AG20443 (cell line): ENCODE measurements at regions not wholly inside any gene's neighbourhood (a gene's known extent, or its start where the extent isn't known, plus 50 kb on each side); places are given as distances from the start of the nearest gene placed in this dataset.

Experiments
- DNase-seq: peaks from one replicate; pipeline ENCODE4 v3.0.0; 2012; ENCODE audit warnings: low spot score, mixed read lengths

DNA sequence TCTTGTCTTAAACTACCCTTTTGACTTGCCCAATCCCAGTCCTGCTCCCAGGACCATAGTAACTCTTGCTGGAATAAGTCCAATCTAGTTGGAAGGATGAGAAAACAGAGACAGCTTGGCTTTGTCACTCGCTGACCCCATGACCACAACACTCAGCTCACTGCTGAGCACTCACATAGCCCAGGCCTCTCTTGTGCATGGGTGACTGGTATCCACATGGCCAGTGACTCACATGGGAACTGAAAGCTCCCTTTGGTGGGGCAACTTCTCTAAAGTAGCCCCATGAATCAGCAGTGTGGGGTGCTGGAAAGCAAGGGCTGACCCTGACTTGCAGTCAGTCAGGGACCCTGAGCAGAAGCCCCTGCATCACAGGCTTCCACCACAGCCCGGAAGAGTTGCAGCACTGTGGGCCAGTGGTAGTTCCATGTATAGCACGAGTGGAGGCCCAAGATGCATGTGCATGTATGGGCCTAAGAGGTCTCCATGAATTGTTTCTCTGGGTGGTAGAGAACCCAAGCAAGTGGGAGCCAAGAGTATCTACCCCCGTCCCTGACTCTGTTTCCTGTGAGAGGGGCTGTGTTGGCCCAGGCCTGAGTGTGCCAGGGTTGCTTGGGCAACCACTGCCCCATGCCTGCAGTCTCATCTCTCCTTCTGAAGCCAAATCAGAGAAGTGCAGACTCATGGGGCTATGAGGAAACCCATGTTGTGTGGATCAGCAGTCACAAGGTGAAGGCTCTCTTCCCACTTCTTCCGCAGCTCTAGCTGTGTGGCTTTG is 62.1 kb upstream of the XCR1 start:
- DNase-seq = peak; percentile 87

DNA sequence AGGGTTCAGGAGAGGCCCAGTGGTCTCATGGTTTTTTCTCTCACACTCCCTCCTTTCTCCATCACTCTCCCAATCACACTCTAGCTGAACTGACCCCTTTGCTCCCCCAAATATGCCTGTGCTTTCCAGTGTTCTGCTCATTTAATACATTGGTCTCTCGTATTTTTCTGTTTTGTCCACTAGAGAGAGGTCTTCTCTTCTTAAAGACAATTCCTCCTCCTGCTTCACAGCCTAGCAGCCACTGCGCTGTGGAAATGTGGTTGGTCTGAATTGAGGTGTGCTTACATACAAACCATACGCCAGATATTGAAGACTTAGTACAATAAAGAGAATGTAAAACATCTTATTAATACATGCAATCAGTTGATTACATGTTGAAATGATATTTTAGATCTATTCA is 60.6 kb upstream of the XCR1 start:
- peak; percentile 40 for DNase-seq

- DNase-seq = no peak
These were observed 59.7 kb upstream of the XCR1 start for GRCh38 chr3:46086986-46087385.

DNA sequence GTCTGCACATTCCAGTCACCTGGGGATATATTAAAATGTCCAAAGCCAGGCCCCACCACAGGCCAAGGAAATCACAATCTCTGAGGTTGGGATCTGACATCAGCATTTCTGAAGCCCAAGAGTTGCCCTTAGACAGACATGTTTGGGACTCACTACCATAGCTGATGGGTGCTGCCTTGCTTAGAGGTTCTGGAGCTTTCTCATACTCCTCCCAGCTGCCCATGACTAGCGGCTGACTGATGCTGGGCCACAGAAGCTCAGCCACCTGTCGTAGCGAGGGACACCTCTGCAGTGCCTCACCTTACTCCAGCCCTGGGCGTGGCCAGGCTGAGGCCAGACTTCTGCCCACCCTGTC is 58.8 kb upstream of the XCR1 start:
- DNase-seq = no peak

GRCh38 chr3:46085421-46086082 is 58.3 kb upstream of the XCR1 start:
- no peak for DNase-seq

DNA sequence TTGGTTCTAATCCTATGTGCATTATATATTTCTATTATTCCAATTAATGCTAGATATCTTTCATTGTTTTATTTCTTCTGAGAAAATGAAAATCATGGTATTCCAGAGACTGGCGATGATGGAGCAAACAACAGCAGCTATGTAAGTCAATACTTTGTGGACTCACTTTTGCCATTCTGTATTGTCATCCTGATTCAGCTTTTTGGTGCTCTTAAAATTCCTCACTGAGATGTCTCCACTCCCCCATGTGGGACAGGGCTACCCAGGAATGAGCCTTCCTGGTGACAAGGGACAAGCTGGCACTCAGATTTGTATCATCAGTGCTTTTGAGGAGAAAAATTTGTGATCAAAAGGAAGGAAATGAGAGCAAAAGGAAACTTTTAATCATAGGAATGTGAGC is 56.7 kb upstream of the XCR1 start:
- DNase-seq = no peak

DNA sequence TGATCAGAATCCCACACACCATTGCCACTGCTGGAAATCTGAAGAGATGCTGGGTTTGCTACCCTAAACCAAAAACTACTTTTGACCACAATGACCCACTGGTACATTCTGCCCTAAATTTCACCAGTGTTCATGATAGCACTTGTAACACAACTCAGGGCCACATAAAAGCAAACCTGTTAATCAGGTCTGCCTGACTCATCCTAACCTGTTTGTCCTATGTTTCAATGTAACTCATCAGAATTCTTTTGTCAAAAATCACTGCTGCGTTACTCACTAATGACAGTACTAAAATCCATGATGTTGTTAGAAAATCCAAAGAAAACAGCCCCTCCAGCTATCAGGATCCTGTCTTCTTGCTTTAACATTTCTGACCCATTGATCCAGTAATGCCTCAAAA is 55.6 kb upstream of the XCR1 start:
- DNase-seq = no peak

GRCh38 chr3:46082021-46082420 is 54.7 kb upstream of the XCR1 start:
- DNase-seq = no peak

DNA sequence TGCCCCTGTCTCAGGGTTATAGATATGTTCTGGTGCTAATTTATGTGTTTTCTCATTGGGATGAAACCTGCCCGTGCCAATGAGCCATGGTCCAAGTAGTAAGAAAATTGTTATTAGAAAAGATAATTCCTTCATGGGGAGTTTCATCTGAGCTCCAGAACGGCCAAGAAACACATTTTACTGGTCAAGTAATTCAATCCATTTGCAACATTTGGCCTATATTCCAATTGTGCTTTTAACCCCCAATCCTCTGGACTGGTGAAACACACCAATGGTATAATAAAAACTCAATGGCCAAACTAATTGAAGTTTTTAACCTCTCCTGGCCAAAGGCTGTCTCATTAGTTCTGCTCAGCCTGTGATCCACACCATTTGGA is 53.7 kb upstream of the XCR1 start:
- DNase-seq = no peak

DNA sequence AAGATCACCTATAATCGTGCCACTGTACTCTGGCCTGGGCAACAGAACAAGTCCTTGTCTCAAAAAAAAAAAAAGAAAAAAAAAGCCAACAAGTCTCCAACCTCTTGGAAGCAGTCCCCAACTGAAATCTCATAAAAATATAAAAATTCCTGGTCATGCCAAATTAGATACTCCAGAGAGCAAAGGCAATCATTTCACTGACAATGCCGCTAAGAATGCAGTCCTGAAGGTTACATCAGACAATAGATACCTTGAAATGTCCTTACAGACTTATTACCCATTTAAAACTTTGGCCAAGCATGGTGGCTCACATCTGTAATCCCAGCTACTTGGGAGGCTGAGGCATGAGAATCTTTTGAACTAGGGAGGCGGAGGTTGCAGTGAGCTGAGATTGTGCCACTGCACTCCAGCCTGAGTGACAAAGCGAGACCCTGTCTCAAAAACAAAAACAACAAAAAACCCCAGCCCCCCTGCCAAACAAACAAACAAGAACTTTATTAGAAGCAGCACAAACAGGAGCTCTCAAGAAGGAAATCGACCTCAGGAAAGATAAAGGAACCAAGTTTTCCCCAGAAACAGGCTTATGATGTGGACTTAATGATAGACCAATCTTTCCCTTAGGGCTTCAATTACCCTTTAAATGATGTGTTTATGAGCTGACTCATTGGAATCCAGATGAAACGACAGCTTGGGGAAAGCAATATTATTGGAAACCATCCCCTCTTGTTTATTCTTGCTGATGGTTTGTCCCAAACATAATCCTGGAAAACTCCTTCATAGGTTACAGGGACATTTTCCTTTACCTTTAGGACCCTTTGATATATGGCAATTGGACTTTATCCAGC is 53.1 kb upstream of the XCR1 start:
- DNase-seq = no peak

GRCh38 chr3:46078712-46079400 is 51.6 kb upstream of the XCR1 start:
- DNase-seq = peak; percentile 86
